ENCODE measurements at regions not wholly inside any gene's neighbourhood (a gene's known extent, or its start where the extent isn't known, plus 50 kb on each side); places are given as distances from the start of the nearest gene placed in this dataset.

GRCh38 chr5:130815246-130815645 is 349.8 kb downstream of the HINT1 start:
- H3K9me3 ChIP-seq: no peaks in the 10 kb centered on the region
- no peak for ATAC-seq
- H3K27me3 ChIP-seq: no peaks in the 10 kb centered on the region
- no peak overlapping the region for H3K4me3 ChIP-seq
- H3K27ac ChIP-seq: no peak overlapping the region
- no peaks in the 10 kb centered on the region for H3K36me3 ChIP-seq
- intact Hi-C loops (cut with DNase I): no loop called here
- no peak for DNase-seq
- no peak for TF ChIP-seq CTCF (IDR thresholded peaks at IDR 0.05)
- no peaks in the 10 kb centered on the region for H3K4me1 ChIP-seq

DNA sequence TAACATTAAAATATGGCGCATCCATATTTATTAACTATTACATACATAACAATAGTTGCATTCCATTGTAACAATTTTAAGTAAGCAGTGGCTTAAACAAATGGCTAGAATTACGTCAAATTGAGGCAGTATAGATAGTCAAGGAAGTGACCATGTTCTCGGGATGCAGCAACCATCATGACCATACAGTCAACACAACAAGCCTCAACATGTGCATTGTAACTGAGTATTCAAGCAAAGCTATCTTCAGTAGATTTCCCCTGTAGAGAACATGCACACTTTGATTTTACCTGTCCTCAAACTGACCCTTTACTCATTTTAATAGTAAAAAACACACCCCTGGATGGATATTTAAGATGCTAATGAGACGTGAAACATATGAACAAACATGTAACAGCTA is 356.4 kb downstream of the HINT1 start:
- no peak for TF ChIP-seq CTCF (IDR thresholded peaks at IDR 0.05)
- WGBS, 2 donors: 86 to 92% methylated on average over 4 of the region's 4 CpGs
- ATAC-seq: no peak

GRCh38 chr5:130805648-130806047 is 359.4 kb downstream of the HINT1 start:
- peaks cover 0 to 14% (median 0%) of the 10 kb centered on the region in 11 donors for H3K9me3 ChIP-seq
- no peak overlapping the region for H3K27ac ChIP-seq
- no peak overlapping the region for H3K4me3 ChIP-seq
- H3K27me3 ChIP-seq: no peaks in the 10 kb centered on the region
- H3K4me1 ChIP-seq: no peaks in the 10 kb centered on the region
- intact Hi-C loops (cut with DNase I): no loop called here
- 34 to 37% methylated on average over 2 of the region's 2 CpGs for WGBS, 2 donors
- DNase-seq: no peak
- no peaks in the 10 kb centered on the region for H3K36me3 ChIP-seq
- no peak for ATAC-seq
- TF ChIP-seq CTCF (IDR thresholded peaks at IDR 0.05): no peak

More for the DNA sequence above, 356.4 kb downstream of the HINT1 start:
- intact Hi-C loops (cut with DNase I): no loop called here
- H3K27me3 ChIP-seq: no peaks in the 10 kb centered on the region
- H3K27ac ChIP-seq: no peak overlapping the region
- H3K36me3 ChIP-seq: no peaks in the 10 kb centered on the region
- no peaks in the 10 kb centered on the region for H3K9me3 ChIP-seq
- H3K4me3 ChIP-seq: no peak overlapping the region
- no peak for DNase-seq
- H3K4me1 ChIP-seq: no peaks in the 10 kb centered on the region

DNA sequence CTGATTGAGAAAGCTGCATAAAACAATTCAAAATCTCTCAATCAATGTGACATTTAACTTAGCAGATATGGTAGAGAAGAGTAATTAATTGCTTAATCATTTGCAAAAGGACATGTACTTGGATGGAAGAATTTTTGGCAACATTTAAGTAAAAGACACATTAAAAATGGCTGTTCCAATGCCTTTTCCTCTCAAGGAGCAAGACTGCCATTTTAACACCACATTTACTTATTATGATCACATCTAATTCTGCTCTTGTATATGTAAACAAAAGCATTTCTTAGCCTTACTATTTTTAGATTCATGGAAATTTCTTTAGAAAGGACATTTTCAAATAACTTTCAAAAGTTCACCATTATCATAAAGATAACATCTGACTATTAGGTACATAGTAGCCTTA is 360.0 kb downstream of the HINT1 start:
- ATAC-seq: no peak
- no peak for DNase-seq
- no peak for TF ChIP-seq CTCF (IDR thresholded peaks at IDR 0.05)

GRCh38 chr5:130801963-130802362 is 363.1 kb downstream of the HINT1 start:
- DNase-seq (no peak), ATAC-seq (no peak)
- no peaks in the 10 kb centered on the region for H3K36me3 ChIP-seq
- TF ChIP-seq CTCF (IDR thresholded peaks at IDR 0.05): no peak
- H3K27ac ChIP-seq: no peak overlapping the region
- WGBS, 2 donors: 93 to 97% methylated on average over 2 of the region's 2 CpGs
- no peak overlapping the region for H3K4me3 ChIP-seq
- intact Hi-C loops (cut with DNase I): no loop called here
- no peaks in the 10 kb centered on the region for H3K27me3 ChIP-seq
- H3K9me3 ChIP-seq: peaks cover 0 to 28% (median 8%) of the 10 kb centered on the region in 11 donors
- H3K4me1 ChIP-seq: no peaks in the 10 kb centered on the region

More for the DNA sequence above, 360.0 kb downstream of the HINT1 start:
- no peak overlapping the region for H3K4me3 ChIP-seq
- peaks cover 0 to 19% (median 0%) of the 10 kb centered on the region in 11 donors for H3K9me3 ChIP-seq
- intact Hi-C loops (cut with DNase I): no loop called here
- no peaks in the 10 kb centered on the region for H3K36me3 ChIP-seq
- H3K27me3 ChIP-seq: no peaks in the 10 kb centered on the region
- no peaks in the 10 kb centered on the region for H3K4me1 ChIP-seq
- H3K27ac ChIP-seq: no peak overlapping the region

All from heart right ventricle (tissue), 16 donors.